ENCODE measurements at regions not wholly inside any gene's neighbourhood (a gene's known extent, or its start where the extent isn't known, plus 50 kb on each side); places are given as distances from the start of the nearest gene placed in this dataset.
"Not testable (repeated sequence)": the region's sequence is repeated elsewhere in the genome, so short reads cannot be mapped to it uniquely, and the experiment has no call there.

DNA sequence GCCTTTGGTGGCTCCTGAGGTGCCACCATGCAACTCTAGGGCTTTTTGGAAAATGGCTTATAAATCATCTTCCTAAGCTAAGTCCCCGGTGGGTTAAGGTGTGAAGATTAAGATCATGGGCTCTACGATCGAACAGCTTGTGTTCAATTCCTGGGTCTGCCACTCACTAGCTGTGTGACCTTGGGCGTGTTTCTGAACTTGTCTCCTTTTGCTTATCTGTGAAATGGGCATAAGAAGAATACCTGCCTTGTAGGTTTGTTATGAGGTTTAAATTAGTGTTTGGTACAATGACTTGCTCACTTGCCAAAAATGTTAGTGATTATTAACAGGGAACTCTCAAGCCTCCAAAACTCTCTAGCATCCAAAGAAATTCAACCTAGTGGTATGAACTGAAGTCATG is 119.2 kb upstream of the PITX1 start:
- WGBS, 2 donors, result 68 to 72% methylated on average over 4 of the region's 4 CpGs

DNA sequence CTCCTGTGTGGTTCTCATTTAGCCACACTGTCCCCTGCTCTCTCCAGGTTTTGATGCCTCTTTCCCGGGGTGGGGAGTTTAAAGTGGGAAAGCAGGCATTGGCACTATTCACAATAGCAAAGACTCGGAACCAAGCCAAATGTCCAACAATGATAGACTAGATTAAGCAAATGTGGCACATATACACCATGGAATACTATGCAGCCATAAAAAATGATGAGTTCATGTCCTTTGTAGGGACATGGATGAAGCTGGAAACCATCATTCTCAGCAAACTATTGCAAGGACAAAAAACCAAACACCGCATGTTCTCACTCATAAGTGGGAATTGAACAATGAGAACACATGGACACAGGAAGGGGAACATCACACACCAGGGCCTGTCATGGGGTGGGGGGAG is 117.6 kb upstream of the PITX1 start:
- H3K4me1 ChIP-seq; H3K9me3 ChIP-seq; H3K36me3 ChIP-seq; H3K27me3 ChIP-seq; H3K4me3 ChIP-seq; ATAC-seq; FAIRE-seq; H3K27ac ChIP-seq; DNase-seq; intact Hi-C loops (cut with DNase I): not testable (repeated sequence)
- 90 to 93% methylated on average over 2 to 3 of the region's 3 CpGs for WGBS, 2 donors

More for the DNA sequence above, 119.2 kb upstream of the PITX1 start:
- Histone ChIP-seq H3K36me3 (no peaks in the 10 kb centered on the region), H3K4me3 (no peak overlapping the region), H3K9me3 (no peaks in the 10 kb centered on the region), H3K27me3 (no peaks in the 10 kb centered on the region), H3K4me1 (no peaks in the 10 kb centered on the region), H3K27ac (no peak overlapping the region)
- DNase-seq (no peak), ATAC-seq (no peak), FAIRE-seq (no peak)
- intact Hi-C loops (cut with DNase I), result no loop called here
- TF ChIP-seq, protein P1, sequence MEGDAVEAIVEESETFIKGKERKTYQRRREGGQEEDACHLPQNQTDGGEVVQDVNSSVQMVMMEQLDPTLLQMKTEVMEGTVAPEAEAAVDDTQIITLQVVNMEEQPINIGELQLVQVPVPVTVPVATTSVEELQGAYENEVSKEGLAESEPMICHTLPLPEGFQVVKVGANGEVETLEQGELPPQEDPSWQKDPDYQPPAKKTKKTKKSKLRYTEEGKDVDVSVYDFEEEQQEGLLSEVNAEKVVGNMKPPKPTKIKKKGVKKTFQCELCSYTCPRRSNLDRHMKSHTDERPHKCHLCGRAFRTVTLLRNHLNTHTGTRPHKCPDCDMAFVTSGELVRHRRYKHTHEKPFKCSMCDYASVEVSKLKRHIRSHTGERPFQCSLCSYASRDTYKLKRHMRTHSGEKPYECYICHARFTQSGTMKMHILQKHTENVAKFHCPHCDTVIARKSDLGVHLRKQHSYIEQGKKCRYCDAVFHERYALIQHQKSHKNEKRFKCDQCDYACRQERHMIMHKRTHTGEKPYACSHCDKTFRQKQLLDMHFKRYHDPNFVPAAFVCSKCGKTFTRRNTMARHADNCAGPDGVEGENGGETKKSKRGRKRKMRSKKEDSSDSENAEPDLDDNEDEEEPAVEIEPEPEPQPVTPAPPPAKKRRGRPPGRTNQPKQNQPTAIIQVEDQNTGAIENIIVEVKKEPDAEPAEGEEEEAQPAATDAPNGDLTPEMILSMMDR (IDR thresholded peaks at IDR 0.05), result no peak

DNA sequence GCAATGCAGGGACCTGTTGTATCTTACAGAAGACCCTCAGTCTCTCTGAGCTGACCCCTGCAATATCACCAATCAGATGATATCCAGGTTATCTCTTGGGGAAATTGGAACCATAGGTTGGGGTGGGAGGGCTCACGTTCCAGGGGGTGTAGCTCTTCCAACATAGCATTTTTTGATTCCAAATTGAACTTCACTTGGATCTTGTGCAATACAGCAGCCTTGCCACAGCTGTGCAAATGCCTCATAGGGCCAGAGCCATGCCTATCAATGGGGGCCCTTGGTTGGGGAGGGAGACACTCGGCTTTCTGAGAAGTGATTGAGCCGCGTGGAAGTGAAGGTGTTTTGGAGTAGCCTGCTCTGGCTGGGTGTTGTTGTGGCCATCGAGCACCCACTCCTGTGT is 117.2 kb upstream of the PITX1 start:
- Histone ChIP-seq H3K36me3 (no peaks in the 10 kb centered on the region), H3K4me3 (no peak overlapping the region), H3K4me1 (no peaks in the 10 kb centered on the region), H3K27ac (no peak overlapping the region), H3K9me3 (no peaks in the 10 kb centered on the region), H3K27me3 (no peaks in the 10 kb centered on the region)
- no peak for DNase-seq
- ATAC-seq, result no peak
- no peak for FAIRE-seq
- intact Hi-C loops (cut with DNase I), result no loop called here
- TF ChIP-seq, protein P1 (IDR thresholded peaks at IDR 0.05), result no peak
- WGBS, 2 donors, result 78 to 83% methylated on average over 5 of the region's 5 CpGs

DNA sequence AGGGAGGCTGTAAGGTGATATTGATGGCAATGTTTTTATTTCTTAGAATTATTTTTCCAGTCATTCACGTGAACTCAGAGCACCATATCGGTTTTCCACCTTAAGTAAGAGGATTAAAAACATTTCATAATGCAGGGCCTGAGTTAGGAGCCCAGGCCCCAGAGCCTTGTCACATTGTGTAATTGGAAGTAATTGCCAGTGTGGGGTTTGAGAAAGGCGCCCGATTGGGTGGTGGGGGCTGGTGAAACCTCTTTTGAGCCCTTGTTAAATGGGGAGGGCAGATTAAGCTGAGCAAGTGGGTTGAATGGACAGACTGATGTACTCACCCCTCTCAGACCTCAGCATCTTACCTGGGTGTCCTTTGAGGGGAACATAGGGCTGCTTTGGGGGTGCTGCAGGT is 116.7 kb upstream of the PITX1 start:
- Histone ChIP-seq H3K4me1 (no peaks in the 10 kb centered on the region), H3K27ac (no peak overlapping the region), H3K4me3 (no peak overlapping the region), H3K36me3 (no peaks in the 10 kb centered on the region), H3K9me3 (no peaks in the 10 kb centered on the region), H3K27me3 (no peaks in the 10 kb centered on the region)
- FAIRE-seq (no peak), ATAC-seq (no peak), DNase-seq (no peak)
- WGBS, 2 donors, result 88 to 91% methylated on average over 4 of the region's 4 CpGs
- intact Hi-C loops (cut with DNase I), result no loop called here
- TF ChIP-seq, protein P1 (IDR thresholded peaks at IDR 0.05), result no peak

DNA sequence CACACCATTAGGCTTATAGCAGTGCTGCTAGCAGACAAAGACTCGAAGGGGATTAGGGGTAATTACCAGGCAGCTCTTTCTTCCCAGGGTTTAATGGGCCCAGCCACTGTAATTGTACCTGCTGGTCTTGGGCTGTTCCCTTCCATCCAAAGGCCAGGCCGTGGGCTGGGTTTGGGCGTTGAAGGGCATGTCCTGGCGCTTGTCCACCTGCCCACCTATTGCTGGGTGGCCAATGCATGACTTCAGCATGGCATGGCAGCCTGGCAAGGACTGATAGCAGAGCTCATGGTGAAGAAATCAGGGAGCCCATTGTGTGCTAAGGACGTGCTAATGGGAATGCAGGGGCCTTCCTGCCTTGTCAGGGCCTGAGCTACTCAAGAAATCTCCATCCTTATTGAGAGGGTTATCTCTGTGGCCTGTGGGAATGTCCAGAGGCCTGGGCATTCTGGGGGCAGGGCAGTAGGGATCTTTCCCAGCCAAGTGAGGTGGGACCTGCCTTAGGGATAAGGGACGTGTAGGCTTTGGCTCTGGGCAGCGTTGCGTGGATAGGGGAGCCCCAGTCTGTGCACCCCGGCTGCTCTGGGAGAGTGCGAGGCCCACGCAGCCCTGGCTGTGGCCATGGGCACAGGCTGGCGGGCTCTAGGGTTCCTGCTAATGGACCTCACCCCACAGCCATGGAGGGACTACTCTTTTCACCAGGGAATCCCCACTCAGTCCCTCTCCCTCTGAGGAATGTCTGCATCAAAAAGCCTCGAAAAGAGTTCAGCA is 116.1 kb upstream of the PITX1 start:
- ATAC-seq, result no peak
- FAIRE-seq, result no peak
- no peaks in the 10 kb centered on the region for H3K9me3 ChIP-seq
- TF ChIP-seq, protein P1 (IDR thresholded peaks at IDR 0.05), result no peak
- no peak for DNase-seq
- no peak overlapping the region for H3K27ac ChIP-seq
- 72 to 75% methylated on average over 13 of the region's 13 CpGs for WGBS, 2 donors
- no peaks in the 10 kb centered on the region for H3K27me3 ChIP-seq
- intact Hi-C loops (cut with DNase I), result no loop called here
- H3K4me1 ChIP-seq, result no peaks in the 10 kb centered on the region
- no peak overlapping the region for H3K4me3 ChIP-seq
- H3K36me3 ChIP-seq, result no peaks in the 10 kb centered on the region

Measured in pancreas (tissue), 10 donors.